ENCODE measurements at regions not wholly inside any gene's neighbourhood (a gene's known extent, or its start where the extent isn't known, plus 50 kb on each side); places are given as distances from the start of the nearest gene placed in this dataset.

- no peak for DNase-seq (ENCODE audit: low spot score)
Observed at GRCh38 chr9:19595003-19595402, 186.2 kb downstream of the ACER2 start.

DNA sequence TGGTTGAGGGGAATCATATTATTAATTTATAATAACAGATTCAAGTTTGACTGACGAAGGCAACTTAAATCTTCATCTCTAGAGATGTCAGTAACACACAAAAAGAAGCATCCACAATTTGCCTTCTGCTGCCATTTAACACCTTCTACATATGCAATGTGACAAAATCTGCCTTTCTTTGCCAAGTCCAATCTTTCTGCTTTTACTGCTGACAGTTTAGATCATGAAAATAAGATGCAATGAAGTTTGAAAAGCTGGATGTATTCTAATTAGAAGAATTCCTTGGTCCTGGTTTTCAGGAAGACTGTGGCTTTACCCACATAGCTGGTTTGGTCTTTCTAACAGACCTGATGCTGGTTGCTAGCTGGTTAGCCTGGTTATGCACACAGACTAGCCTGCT, 178.9 kb downstream of the ACER2 start:
- DNase-seq (ENCODE audit: low spot score) = no peak

DNA sequence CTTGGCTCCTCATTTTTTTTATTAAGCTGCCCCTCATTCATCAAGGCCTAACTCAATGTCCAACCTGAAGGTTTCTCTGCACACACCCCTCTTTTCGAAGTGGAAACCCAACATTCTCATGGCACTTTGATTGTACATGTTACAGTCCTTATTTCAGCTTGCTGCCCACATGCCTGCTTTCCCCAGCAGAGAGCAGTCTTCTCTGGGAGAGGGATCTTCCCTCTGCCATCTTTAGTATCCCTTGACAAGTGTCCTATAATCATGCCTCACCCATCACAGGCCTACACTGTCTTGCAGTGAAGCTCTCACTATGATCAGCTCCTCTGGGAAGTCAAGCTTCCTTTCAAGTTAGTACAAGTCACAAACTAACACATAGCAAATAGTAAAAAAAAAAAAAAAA, 175.1 kb downstream of the ACER2 start:
- DNase-seq (ENCODE audit: low spot score) = no peak

DNA sequence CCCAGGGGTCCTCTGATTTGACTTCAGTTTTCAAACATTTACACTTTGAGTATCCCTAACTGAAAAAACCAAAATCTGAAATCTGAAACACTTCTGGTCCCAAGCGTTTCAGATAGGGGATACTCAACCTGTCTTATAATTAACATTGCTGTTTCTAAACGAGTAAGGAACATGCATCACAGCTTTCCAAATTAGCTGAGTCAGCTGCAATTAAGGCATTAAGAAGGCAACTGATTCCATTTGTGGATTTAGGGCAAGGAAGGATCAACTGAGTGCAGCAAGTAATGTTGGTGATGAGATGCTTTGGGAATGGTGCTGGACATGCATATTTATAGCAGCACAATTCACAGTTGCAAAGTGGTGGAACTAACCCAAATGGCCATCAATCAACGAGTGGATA, 168.6 kb downstream of the ACER2 start:
- no peak for DNase-seq (ENCODE audit: low spot score)

- no peak for DNase-seq (ENCODE audit: low spot score)
Observed at GRCh38 chr9:19568946-19569345, 160.1 kb downstream of the ACER2 start.

DNA sequence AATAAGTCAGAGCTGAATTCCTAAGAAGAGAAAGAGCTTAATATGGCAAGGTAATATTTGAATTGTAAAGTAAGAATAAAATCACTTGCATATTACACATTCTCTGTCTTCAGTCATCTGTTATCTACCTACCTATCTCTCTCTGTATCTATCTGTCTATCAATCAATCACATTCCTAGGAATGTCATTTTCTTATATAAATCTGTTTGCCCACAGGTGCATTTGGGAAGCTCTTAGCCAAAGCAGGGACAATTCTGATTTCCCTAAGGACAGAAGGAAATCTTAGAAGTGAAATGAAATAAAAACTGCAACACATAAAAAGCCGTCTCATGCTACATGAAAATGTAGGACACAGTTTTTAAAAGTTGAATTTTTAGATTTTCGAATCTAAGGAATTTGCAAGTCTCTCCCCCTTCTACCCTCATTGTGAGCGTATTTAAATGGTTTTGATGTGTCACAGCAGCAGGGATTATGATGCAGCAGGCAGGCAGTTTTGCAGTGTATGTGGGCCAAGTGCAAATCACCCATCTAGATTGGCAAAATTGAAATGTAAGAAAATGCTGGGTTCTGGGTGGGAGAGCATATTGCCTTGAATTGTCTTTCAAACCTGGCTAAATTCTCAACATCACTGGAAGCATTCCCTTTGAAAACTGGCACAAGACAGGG, 155.7 kb downstream of the ACER2 start:
- DNase-seq (ENCODE audit: low spot score) = no peak

- no peak for DNase-seq (ENCODE audit: low spot score)
Observed at GRCh38 chr9:19555214-19555613, 146.4 kb downstream of the ACER2 start.

GRCh38 chr9:19554529-19554928, 145.7 kb downstream of the ACER2 start:
- no peak for DNase-seq (ENCODE audit: low spot score)

- DNase-seq (ENCODE audit: low spot score) = no peak
Observed at GRCh38 chr9:19553441-19553840, 144.6 kb downstream of the ACER2 start.

DNA sequence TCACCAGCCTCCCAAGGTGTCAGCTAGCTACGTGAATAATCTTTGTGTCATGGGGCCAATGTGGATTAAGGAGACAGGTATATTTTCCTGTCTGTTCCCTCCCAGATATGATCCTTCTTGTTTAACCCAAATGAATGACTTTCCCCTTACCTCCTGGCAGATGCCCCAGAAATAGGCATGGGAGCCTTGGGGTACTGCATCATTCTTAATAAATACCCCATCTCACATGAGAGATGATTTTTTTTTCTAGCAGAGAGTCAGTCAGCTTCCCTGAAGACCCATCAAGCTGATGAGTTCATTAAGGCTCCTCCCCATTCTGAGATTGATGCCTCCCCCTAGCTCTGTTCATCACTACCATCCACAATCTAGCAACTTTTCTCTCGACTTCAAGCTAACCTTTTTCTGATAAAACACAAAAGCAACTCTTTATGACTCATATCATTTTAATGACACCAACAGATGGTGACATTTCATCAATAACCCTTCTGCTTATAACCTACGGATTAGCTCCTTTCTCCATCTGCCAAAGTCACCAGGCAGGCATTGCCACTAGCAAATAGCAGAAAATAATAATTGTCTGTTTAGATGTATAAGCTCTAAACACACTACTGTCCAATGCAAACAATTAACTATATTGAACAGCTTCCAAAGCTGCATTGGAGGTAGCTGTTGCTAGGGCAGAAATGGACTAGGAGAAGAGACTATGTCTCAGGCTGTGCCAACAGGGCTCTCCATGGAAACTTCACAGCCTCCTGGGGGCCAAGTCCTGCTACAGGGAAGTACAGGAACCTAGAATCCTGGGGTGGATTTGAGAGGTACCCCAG, 143.7 kb downstream of the ACER2 start:
- DNase-seq (ENCODE audit: low spot score) = no peak

GRCh38 chr9:19551124-19551929, 142.5 kb downstream of the ACER2 start:
- no peak for DNase-seq (ENCODE audit: low spot score)

DNA sequence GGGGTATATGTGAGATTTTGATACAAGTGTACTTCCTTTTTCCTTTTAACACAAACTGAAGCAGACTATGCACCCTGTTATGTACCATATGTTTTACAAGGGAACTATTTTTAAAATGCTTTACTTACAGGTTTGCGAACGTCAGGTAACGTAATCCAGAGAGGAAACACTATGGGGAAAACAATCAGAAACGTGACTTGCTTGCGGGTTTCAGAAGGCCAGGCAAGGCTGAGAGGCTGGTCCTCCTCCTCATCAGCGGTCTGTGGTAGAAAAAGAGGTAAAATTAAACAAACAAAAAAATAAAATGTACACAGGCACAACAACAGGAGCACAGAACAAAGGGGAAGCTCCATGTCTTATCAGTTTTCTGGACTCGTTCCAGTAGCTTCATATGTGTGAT, 141.2 kb downstream of the ACER2 start:
- no peak for DNase-seq (ENCODE audit: low spot score)

GRCh38 chr9:19533373-19533772, 124.6 kb downstream of the ACER2 start:
- DNase-seq (ENCODE audit: low spot score) = no peak

DNA sequence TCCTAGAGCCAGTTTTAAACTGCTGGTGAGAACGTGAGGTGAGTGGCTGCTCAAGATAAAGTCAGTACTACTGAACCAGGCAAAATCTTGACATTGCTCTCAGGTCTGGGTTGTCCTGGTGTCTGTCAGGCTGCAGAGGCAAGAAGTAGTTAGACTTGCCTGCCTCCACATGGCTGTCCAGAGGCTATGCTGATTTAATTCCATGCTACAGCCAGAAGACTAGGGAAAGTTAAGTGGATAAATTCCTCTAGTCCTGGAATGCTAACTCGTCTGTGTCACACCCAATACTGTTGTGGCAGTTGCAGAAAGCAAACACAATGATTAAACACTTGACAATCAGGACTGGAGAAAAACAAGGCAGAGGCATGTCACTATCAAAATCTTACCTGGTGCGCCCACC, 118.9 kb downstream of the ACER2 start:
- no peak for DNase-seq (ENCODE audit: low spot score)

- DNase-seq (ENCODE audit: low spot score) = no peak
Observed at GRCh38 chr9:19522558-19522957, 113.7 kb downstream of the ACER2 start.

DNA sequence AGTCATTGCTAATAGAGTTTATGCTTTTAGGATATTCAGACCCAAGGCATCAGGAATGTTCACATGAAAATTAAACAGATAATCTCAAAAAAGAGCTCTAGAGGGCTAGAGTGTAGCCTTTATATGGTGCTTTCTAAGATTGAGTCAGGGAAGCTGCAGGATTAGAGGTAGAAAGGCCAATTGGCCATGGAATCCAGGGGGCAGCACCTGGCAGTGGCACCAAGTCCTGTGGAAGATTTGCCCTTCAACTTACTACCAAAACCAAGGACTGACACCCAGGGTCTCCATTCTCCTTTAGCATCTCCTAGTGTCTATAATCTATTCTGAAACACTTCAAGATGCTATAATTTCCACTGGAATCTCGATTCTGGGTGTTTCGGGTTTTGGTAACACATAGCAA, 112.4 kb downstream of the ACER2 start:
- DNase-seq (ENCODE audit: low spot score) = no peak

DNA sequence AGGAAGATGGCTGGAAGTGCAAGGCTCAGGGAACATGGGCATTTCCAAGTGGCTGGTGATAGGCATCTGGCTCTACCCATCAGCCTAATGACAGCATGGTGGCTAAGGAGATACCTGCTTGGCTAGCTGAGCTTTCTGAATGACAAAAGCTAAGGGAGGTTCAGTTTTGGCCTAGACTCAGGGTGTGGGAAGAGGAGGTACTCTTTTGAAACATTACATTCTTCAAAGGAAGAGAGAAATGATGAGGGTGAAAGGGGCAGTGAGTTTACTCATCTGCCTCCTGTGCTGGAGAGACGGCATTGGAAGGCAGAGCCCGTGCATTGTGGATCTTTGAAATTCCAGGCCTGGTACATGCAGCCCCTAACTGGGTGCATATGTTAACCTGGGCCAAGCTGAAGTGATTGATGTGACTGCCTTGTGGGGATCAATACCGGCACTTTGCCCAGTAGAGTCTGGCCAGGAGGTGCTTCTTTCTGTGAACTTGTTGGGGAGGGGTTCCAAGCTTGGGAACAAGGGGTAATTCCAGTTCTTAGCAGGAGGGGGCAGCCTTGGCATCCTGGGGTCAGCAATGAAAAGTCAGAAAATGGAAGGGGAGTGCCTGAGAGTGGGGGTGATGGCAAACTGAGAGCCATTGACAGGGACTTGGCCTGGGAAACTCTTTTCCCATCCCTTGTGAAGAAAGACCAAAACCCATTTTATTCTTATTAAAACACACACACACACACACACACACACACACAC, 108.6 kb downstream of the ACER2 start:
- peak; percentile 40 for DNase-seq (ENCODE audit: low spot score)

- no peak for DNase-seq (ENCODE audit: low spot score)
Observed at GRCh38 chr9:19516348-19516747, 107.5 kb downstream of the ACER2 start.

GRCh38 chr9:19513671-19514275, 105.0 kb downstream of the ACER2 start:
- DNase-seq (ENCODE audit: low spot score) = no peak

GRCh38 chr9:19512103-19512832, 103.5 kb downstream of the ACER2 start:
- no peak for DNase-seq (ENCODE audit: low spot score)

DNA sequence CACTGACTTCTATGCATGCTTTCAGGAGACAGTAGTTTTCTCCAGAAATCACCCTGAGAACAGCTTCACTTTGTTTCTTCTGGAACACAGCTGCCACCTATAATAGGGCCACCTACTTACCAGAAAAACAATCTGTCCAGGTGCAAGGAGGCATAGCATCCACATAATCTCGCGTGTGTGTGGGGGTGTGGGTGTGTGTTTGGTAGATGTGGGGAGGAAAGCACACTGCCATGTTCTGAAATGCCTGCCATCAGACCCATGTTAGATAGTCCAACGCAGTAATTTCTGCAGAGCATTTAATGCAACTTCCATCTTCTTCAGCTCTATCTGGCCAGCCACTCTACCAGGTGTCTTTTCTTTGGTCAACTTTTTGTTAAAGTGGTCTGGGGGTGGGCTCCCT, 102.9 kb downstream of the ACER2 start:
- DNase-seq (ENCODE audit: low spot score) = no peak

Data from NAMALWA (cell line).